B cell (primary cell): ENCODE measurements at regions not wholly inside any gene's neighbourhood (a gene's known extent, or its start where the extent isn't known, plus 50 kb on each side); places are given as distances from the start of the nearest gene placed in this dataset.

Experiments
- ATAC-seq: fragments of 200-7000 bp; cut with Tn5 transposase; one replicate; pipeline ENCODE4 v1.10.0; 2021; ENCODE audit warnings: low read depth, mild to moderate bottlenecking, moderate number of reproducible peaks, moderate library complexity
- CTCF ChIA-PET: fragments of 350-600 bp; sonication (Branson Sonifier 250); formaldehyde crosslinking; loops from one replicate; lab custom pipeline; 2021; ENCODE audit warnings: antibody characterized with exemption, inconsistent platforms; lab: Charles Lee
- POLR2A ChIA-PET: fragments of 350-600 bp; sonication (Branson Sonifier 250); formaldehyde crosslinking; loops from one replicate; lab custom pipeline; 2021; ENCODE audit warnings: antibody characterized with exemption; lab: Charles Lee
- DNase-seq: peaks from one replicate; pipeline ENCODE4 v3.0.0; 2013
- H2AFZ ChIP-seq: 2 replicates; pipeline ENCODE4 v1.6.1; 2012; ENCODE audit warnings: mild to moderate bottlenecking, low read depth, low read length; ENCODE audit not compliant: insufficient read depth, poor library complexity, severe bottlenecking
- H3K27ac ChIP-seq, 2 donors: 1 replicate in 1 of 2; 2 replicates in 1 of 2; pipeline ENCODE4 v1.5.1; 2012 to 2013; ENCODE audit warnings: low read length in 2 of 2, mild to moderate bottlenecking in 2 of 2, moderate library complexity in 1 of 2
- H3K27me3 ChIP-seq, 4 experiments: fragments of 200-600 bp in 1 of 4; sonication (generic) in 1 of 4; replicated peaks in 1 of 4; 1 replicate in 2 of 4; 2 replicates in 2 of 4; pipeline versions ENCODE4 v1.6.1 to v1.7.0; 2013 to 2016; ENCODE audit warnings: low read length in 3 of 4, mild to moderate bottlenecking in 2 of 4, mixed read lengths in 1 of 4, moderate library complexity in 1 of 4; ENCODE audit not compliant: insufficient read depth in 4 of 4, control insufficient read depth in 3 of 4; ENCODE audit errors: control extremely low read depth in 1 of 4
- H3K36me3 ChIP-seq, 2 experiments: replicated peaks in 1 of 2; 1 replicate in 1 of 2; 2 replicates in 1 of 2; pipeline versions ENCODE4 v1.6.1 to v1.7.1; 2013; ENCODE audit warnings: low read length in 1 of 2; ENCODE audit not compliant: insufficient read depth in 2 of 2, control insufficient read depth in 1 of 2; ENCODE audit errors: control extremely low read depth in 1 of 2, extremely low read depth in 1 of 2
- H3K4me1 ChIP-seq, 2 donors: fragments of 200-600 bp in 1 of 2; sonication (generic) in 1 of 2; 1 replicate in 1 of 2; 2 replicates in 1 of 2; pipeline versions ENCODE4 v1.5.1 to v1.6.1; 2013 to 2017; ENCODE audit warnings: low read length in 2 of 2; ENCODE audit not compliant: control insufficient read depth in 2 of 2, insufficient read depth in 2 of 2
- H3K4me2 ChIP-seq: replicated peaks from 2 replicates; pipeline ENCODE3; 2012; ENCODE audit warnings: mild to moderate bottlenecking, low read depth, low read length; ENCODE audit not compliant: poor library complexity, severe bottlenecking
- H3K4me3 ChIP-seq, 5 experiments: fragments of 200-600 bp in 1 of 5; sonication (generic) in 1 of 5; 1 replicate in 3 of 5; 2 replicates in 2 of 5; pipeline versions ENCODE4 v1.5.1 to v1.7.0; 2011 to 2016; ENCODE audit warnings: low read length in 4 of 5, mild to moderate bottlenecking in 4 of 5, low read depth in 2 of 5, control low read depth in 1 of 5, moderate library complexity in 1 of 5; ENCODE audit not compliant: insufficient read depth in 1 of 5; ENCODE audit errors: control extremely low read depth in 1 of 5, extremely low read depth in 1 of 5
- H3K79me2 ChIP-seq: fragments of 200-600 bp; sonication (generic); one replicate; pipeline ENCODE4 v1.6.0; 2016; ENCODE audit warnings: low read length; ENCODE audit not compliant: control insufficient read depth, insufficient read depth
- H3K9ac ChIP-seq: fragments of 200-600 bp; sonication (generic); 2 replicates; pipeline ENCODE4 v1.6.1; 2017; ENCODE audit warnings: mild to moderate bottlenecking, low read length, moderate library complexity
- H3K9me3 ChIP-seq, 3 donors: one replicate each; pipeline versions ENCODE4 v1.6.1 to v1.7.1; 2013; ENCODE audit warnings: low read length in 2 of 3; ENCODE audit not compliant: control insufficient read depth in 2 of 3, insufficient read depth in 1 of 3; ENCODE audit errors: control extremely low read depth in 1 of 3
- H4K20me1 ChIP-seq: 2 replicates; pipeline ENCODE4 v1.6.0; 2012; ENCODE audit warnings: mild to moderate bottlenecking, low read length; ENCODE audit not compliant: insufficient read depth, control insufficient read depth, poor library complexity, severe bottlenecking
- H3K27ac Mint-ChIP-seq: one replicate; pipeline ENCODE4 v1.8.0; 2021; ENCODE audit warnings: mixed read lengths
- H3K27me3 Mint-ChIP-seq: one replicate; pipeline ENCODE4 v1.8.0; 2021; ENCODE audit warnings: mixed read lengths
- H3K4me1 Mint-ChIP-seq: one replicate; pipeline ENCODE4 v1.8.0; 2021; ENCODE audit warnings: mixed read lengths
- H3K4me3 Mint-ChIP-seq: one replicate; pipeline ENCODE4 v1.8.0; 2021; ENCODE audit warnings: mixed read lengths
- H3K9me3 Mint-ChIP-seq: one replicate; pipeline ENCODE4 v1.8.0; 2022; ENCODE audit warnings: mixed read lengths; ENCODE audit not compliant: insufficient read depth
- CTCF ChIP-seq: fragments of 200-600 bp; IDR thresholded peaks from one replicate; pipeline ENCODE4 v1.8.0; 2022; ENCODE audit warnings: antibody characterized with exemption, mild to moderate bottlenecking
- EZH2 ChIP-seq: IDR thresholded peaks from 2 replicates; pipeline ENCODE4 v1.6.1; 2012; ENCODE audit warnings: borderline replicate concordance, low read depth, mild to moderate bottlenecking, moderate library complexity, low read length; ENCODE audit not compliant: insufficient read depth, poor library complexity, severe bottlenecking
- WGBS: methylation state at CpG from one replicate; pipeline ENCODE4 v1.1.5; 2013; ENCODE audit warnings: missing lambda C conversion rate; ENCODE audit not compliant: insufficient coverage; 5-methylcytosine and 5-hydroxymethylcytosine counted together
- intact Hi-C: fragments of 100-400 bp; cut with micrococcal nuclease; formaldehyde crosslinking; loops from one replicate; pipeline ENCODE4 v1.10.0; 2022

GRCh38 chr12:124402248-124403066 is 107.6 kb downstream of the RFLNA start:
- Histone ChIP-seq H3K27me3 (no peaks in the 10 kb centered on the region), H3K27ac (no peak overlapping the region), H2AFZ (no peak overlapping the region), H4K20me1 (peaks cover 59% of the 10 kb centered on the region), H3K4me1 (no peaks in the 10 kb centered on the region), H3K4me2 (no peak overlapping the region), H3K79me2 (peaks cover 15% of the 10 kb centered on the region), H3K4me3 (no peak overlapping the region), H3K9ac (no peak overlapping the region), H3K36me3 (peaks cover 0 to 54% of the 10 kb centered on the region in 2 experiments), H3K9me3 (peaks cover 0 to 7% (median 0%) of the 10 kb centered on the region in 3 donors)
- CTCF ChIA-PET: no interaction called here
- Mint-ChIP-seq H3K4me1 (peaks cover 2% of the 10 kb centered on the region), H3K27me3 (no peaks in the 10 kb centered on the region), H3K27ac (no peak overlapping the region), H3K9me3 (no peaks in the 10 kb centered on the region), H3K4me3 (no peak overlapping the region)
- 92% methylated on average over 17 of the region's 23 CpGs for WGBS
- ATAC-seq: no peak
- TF ChIP-seq CTCF (no peak), EZH2 (no peak)
- intact Hi-C loops: no loop called here
- DNase-seq: no peak
- POLR2A ChIA-PET: no interaction called here

DNA sequence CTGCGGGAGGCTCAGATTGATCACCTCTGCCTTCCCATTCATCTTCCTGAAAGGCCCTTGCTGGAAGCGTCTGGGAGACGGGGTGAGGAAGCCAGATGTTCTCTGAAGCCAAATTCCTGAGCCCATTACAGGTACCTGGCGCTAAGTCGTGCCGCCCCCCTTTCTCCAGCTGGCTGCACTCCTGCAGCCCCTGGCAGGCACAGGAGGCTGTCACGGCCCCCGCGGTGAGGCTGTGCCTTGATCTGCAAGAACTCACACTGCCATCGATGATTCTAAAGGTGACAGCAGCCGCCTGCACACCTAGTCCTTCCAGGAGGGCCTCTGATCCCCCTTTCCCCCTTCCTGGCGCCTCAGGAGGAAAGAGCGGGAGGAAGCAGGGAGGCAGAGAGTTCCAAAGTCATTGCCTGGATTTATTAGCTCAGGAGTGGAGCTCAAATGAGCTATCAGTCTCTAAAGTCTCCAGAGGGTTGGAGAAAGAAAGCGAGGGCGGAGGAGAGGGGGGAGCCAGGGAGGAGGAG is 106.9 kb downstream of the RFLNA start:
- H3K4me3 ChIP-seq: no peak overlapping the region
- no peak overlapping the region for H2AFZ ChIP-seq
- CTCF ChIA-PET: interaction anchor here (0.7 to 1.6 kb wide), 3 partner anchors 11 to 55 kb away, joined by 3 to 5 read pairs (median 4); no protein-coding TSS in a partner anchor
- H3K36me3 ChIP-seq: peaks cover 0 to 52% of the 10 kb centered on the region in 2 experiments
- H4K20me1 ChIP-seq: peaks cover 58% of the 10 kb centered on the region
- no peak for TF ChIP-seq CTCF
- no peak for TF ChIP-seq EZH2
- peaks cover 2% of the 10 kb centered on the region for H3K4me1 Mint-ChIP-seq
- peaks cover 0 to 7% (median 0%) of the 10 kb centered on the region in 3 donors for H3K9me3 ChIP-seq
- H3K9me3 Mint-ChIP-seq: no peaks in the 10 kb centered on the region
- WGBS: 96% methylated on average over 12 of the region's 15 CpGs
- H3K4me2 ChIP-seq: no peak overlapping the region
- H3K27me3 Mint-ChIP-seq: no peaks in the 10 kb centered on the region
- H3K27ac ChIP-seq: no peak overlapping the region
- intact Hi-C loops: no loop called here
- no peaks in the 10 kb centered on the region for H3K27me3 ChIP-seq
- POLR2A ChIA-PET: interaction anchor here (0.7 kb wide), 1 partner anchor 14 kb away, joined by 3 read pairs; no protein-coding TSS in a partner anchor
- H3K4me1 ChIP-seq: no peaks in the 10 kb centered on the region
- DNase-seq (no peak), ATAC-seq (no peak)
- H3K79me2 ChIP-seq: peaks cover 15% of the 10 kb centered on the region
- no peak overlapping the region for H3K9ac ChIP-seq
- H3K27ac Mint-ChIP-seq: no peak overlapping the region
- no peak overlapping the region for H3K4me3 Mint-ChIP-seq
